Suprapubic skin (tissue), 3 donors: ENCODE measurements at regions not wholly inside any gene's neighbourhood (a gene's known extent, or its start where the extent isn't known, plus 50 kb on each side); places are given as distances from the start of the nearest gene placed in this dataset.

ENCODE experiments used
- CTCF ChIP-seq, 2 donors: fragments of 200-600 bp in 1 of 2; fragments of 450-650 bp in 1 of 2; sonication (generic) in 1 of 2; IDR thresholded peaks; one replicate each; pipeline ENCODE4 v1.5.1; 2016 to 2019; ENCODE audit warnings: antibody characterized with exemption in 2 of 2, mild to moderate bottlenecking in 1 of 2, moderate library complexity in 1 of 2
- EP300 ChIP-seq: sonication (generic); formaldehyde crosslinking; IDR thresholded peaks from one replicate; pipeline ENCODE4 v1.6.1; 2017; ENCODE audit warnings: antibody characterized with exemption
- POLR2A ChIP-seq, 2 donors: fragments of 450-650 bp; IDR thresholded peaks; one replicate each; pipeline ENCODE4 v1.6.1; 2017; ENCODE audit warnings: antibody characterized with exemption in 2 of 2, mild to moderate bottlenecking in 2 of 2, moderate library complexity in 2 of 2

DNA sequence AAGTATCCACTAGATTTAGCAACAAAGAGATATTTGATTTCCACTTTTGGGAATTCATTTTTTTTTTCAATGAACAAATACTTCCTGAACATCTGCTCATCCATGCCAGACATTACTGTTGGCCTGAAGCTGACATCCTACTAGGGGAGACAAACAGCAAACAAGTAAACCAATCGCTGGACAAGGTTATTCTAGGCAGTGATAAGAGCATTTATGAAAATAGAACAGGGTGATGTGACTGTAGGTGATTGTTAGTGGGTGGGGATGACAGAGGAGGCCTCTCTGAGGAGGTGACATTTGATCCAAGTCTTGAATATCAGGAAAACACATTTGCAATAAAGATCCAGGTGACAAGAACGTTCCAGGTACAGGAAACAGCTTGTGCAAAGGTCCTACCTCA is 89.1 kb upstream of the FAM180A start:
- no peak for TF ChIP-seq CTCF (IDR thresholded peaks at IDR 0.05)
- no peak for TF ChIP-seq EP300
- TF ChIP-seq POLR2A (IDR thresholded peaks at IDR 0.05): no peak
